Coronary artery (tissue), 2 donors: ENCODE measurements at regions not wholly inside any gene's neighbourhood (a gene's known extent, or its start where the extent isn't known, plus 50 kb on each side); places are given as distances from the start of the nearest gene placed in this dataset.

Experiments used
- DNase-seq: peaks from one replicate; pipeline ENCODE4 v3.0.0-alpha.2; 2017; ENCODE audit warnings: low spot score
- H3K27ac ChIP-seq, 2 donors: fragments of 200-600 bp; sonication (generic); one replicate each; pipeline ENCODE4 v1.5.1; 2016 to 2019
- H3K4me3 ChIP-seq: fragments of 200-600 bp; sonication (generic); 2 replicates; pipeline ENCODE4 v1.5.1; 2016; ENCODE audit warnings: mild to moderate bottlenecking, moderate library complexity
- TF ChIP-seq, protein P1 (sequence below): fragments of 200-600 bp; sonication (generic); IDR thresholded peaks from one replicate; pipeline ENCODE4 v1.5.1; 2019; ENCODE audit warnings: antibody characterized with exemption

DNA sequence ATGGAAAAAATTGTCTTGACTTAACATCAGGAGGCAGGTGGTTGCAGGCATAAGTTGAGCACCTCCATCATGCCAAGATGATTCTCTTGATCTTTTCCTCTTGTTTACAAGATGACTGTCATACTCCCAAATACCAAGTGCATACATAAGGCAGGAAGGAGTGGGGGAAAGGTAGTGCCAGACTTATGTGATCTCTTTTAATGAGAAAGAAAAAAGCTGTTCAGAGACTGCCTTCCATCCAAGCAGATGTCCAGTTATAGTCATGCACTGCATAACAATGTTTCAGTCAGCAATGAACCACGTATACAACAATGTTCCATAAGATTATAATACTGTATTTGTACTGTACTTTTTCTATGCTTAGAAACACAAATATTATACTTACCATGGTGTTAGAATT lies 135.7 kb downstream of the EHF start:
- Histone ChIP-seq H3K4me3 (no peak overlapping the region), H3K27ac (no peak overlapping the region)
- DNase-seq = no peak

DNA sequence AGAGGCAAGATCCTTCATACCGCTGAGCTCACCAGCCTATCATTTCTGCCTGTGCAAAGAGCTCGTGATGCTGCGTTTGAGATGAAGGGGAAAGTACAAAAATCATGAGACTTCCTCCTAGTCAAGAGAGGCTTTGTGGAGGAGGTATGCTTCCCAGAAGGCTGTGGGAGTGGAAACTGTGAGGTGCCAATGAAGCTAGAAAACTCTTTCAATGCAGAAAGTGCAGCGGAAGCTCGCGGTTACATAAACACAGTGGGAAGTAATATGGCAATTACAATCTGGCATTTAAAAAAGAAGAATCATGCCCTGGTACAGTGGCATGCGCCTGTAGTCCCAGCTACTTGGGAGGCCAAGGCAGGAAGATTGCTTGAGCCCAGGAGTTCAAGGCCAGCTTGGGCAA lies 134.8 kb downstream of the EHF start:
- no peak for DNase-seq
- TF ChIP-seq, protein P1, sequence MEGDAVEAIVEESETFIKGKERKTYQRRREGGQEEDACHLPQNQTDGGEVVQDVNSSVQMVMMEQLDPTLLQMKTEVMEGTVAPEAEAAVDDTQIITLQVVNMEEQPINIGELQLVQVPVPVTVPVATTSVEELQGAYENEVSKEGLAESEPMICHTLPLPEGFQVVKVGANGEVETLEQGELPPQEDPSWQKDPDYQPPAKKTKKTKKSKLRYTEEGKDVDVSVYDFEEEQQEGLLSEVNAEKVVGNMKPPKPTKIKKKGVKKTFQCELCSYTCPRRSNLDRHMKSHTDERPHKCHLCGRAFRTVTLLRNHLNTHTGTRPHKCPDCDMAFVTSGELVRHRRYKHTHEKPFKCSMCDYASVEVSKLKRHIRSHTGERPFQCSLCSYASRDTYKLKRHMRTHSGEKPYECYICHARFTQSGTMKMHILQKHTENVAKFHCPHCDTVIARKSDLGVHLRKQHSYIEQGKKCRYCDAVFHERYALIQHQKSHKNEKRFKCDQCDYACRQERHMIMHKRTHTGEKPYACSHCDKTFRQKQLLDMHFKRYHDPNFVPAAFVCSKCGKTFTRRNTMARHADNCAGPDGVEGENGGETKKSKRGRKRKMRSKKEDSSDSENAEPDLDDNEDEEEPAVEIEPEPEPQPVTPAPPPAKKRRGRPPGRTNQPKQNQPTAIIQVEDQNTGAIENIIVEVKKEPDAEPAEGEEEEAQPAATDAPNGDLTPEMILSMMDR = no peak
- H3K4me3 ChIP-seq = no peak overlapping the region
- no peak overlapping the region for H3K27ac ChIP-seq

More for the DNA sequence above, 135.7 kb downstream of the EHF start:
- TF ChIP-seq, protein P1 = no peak

DNA sequence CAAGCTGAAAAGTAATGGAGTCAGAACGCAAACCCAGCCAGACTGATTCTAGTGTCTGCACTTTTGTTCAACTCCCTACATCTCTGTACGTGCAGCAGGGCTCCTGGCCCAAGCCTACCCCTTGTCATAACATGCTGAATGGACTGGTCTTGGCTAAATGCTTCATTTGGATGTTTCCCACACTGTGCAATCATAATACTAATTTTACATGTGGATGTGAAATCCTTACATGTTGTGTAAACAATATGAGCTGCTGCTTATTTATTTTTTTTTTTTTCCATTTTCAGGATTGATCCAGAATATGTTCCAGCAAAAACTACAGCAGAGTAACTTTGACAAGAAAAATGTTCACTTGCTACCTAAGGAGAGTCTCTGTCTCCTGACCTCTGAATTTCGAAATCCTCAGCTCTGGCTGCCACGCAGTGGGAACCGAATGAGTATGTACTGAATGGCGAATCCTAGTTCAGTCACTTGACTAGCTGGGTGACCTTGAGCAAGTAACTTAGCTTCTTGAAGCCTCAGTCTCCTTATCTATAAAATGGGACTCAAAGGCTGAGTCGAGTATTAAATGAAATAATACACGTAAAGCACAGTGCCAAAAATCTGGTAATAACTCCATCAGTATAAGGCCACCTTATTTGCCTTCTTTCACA lies 133.4 kb downstream of the EHF start:
- Histone ChIP-seq H3K27ac (no peak overlapping the region), H3K4me3 (no peak overlapping the region)
- TF ChIP-seq, protein P1 = no peak
- DNase-seq = no peak

DNA sequence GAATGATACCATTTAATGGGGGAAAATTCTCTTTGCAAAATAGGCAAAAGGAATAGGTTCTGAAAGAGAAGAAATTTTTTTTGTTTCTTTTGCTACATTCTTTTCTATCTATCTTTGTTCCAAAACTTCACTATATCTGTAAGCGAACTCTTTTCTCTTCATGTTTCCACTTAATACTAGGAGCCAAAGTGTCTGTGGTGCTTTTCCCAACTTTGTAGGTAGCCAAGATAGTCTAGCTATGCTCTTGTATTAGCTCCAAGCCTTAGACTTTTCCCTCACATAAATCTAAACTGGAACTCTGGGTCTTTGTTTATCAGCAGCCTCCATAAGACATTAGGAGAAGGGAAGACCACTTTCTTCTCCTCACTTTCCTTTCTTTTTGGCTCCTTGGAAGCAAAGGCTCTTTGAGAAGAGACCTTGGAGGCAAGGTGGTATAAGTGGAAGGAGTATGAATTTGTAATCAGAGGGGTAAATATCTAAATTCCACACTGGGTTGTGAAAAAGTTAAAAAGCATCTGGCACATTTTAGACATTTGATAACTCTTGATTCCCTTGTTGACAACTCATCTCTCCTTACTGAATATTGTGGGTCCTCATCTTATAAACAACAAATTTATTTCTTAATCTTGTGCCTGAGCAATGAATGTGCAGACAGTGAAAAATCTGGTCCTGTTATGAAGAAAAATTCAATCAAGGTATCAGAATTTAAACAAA lies 130.0 kb downstream of the EHF start:
- TF ChIP-seq, protein P1 = no peak
- DNase-seq = no peak
- peak overlapping the region; percentile 32 to 70 for H3K27ac ChIP-seq
- no peak overlapping the region for H3K4me3 ChIP-seq

DNA sequence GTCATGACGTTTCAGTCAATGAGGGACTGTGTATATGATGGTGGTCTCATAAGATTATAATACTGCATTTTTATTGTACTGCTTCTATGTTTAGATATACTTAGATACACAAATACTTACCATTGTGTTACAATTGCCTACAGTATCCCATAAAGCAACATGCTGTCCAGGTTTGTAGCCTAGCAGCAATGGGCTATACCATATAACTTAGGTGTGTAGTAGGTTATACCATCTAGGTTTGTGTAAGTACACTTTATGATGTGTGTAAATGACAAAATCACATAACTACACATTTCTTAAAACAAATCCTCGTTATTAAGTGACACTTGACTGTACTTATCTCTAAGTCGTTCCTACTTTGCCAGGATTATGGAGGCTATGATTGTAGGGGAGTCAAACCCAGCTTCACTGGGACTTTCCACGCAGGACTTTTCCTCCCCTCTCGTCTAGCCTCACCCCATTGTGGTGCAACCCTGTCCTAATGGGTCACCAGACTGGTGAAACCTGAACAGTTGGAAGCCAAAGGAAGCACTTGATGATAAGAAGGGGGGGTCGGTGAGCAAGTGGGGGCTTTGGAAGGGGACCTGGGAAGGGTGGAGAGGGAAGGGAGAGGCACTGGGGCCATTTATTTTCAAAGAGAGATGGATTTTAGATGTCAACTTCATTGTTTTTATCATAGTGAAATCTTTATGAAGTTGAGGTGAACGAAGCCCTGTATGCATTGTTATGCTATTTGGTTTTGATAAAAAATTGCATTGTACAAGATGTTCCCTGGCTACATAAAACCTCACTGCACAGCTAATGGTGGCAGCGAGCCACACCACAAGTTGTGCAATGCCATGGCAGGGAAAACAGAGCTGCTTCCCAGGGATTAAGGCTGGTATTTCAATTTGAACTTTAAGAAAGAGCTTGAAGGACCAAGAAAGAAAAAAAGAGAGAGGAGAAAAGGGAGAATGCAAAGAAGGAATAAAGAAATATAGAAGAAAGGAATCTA lies 129.1 kb downstream of the EHF start:
- Histone ChIP-seq H3K4me3 (no peak overlapping the region), H3K27ac (peak overlapping the region in 1 of 2 donors; percentile 62)

DNA sequence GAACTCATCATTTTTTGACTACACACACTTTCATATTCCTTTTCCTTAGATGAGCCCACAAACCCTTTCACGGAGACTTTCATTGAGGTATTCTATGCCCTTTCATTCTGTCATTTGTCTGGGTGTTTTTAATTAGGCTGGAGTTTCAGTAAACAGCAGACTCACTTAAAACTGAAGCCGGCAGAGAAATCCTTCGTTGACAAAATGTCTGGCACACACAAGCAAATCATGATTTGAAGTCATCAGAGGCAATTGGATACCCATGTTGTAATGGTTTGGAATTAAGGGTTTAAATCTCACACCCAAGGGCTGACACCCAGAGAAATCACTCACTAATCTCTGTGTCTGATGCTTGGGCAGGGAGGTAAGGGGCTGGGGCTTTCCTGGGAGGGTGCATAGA lies 127.1 kb downstream of the EHF start:
- TF ChIP-seq, protein P1 = no peak
- Histone ChIP-seq H3K4me3 (no peak overlapping the region), H3K27ac (peak overlapping the region in 1 of 2 donors; percentile 16)
- no peak for DNase-seq

More for the DNA sequence above, 129.1 kb downstream of the EHF start:
- TF ChIP-seq, protein P1 = no peak
- no peak for DNase-seq
